NOMO-1 treated with DMSO at 0.1 percent for 48 hours (cell line): ENCODE measurements at regions not wholly inside any gene's neighbourhood (a gene's known extent, or its start where the extent isn't known, plus 50 kb on each side); places are given as distances from the start of the nearest gene placed in this dataset.
"Not testable (repeated sequence)": the region's sequence is repeated elsewhere in the genome, so short reads cannot be mapped to it uniquely, and the experiment has no call there.

Source experiments
- DNase-seq: peaks from one replicate; lab custom pipeline; 2025; ENCODE audit not compliant: unreplicated experiment; lab: John Stamatoyannopoulos, UW

- DNase-seq = no peak
Measured at GRCh38 chr3:115204475-115204874, 57.4 kb upstream of the ZBTB20 start.

GRCh38 chr3:115208066-115208750 is 61.1 kb upstream of the ZBTB20 start:
- no peak for DNase-seq

- DNase-seq = no peak
Measured at GRCh38 chr3:115211810-115212492, 64.9 kb upstream of the ZBTB20 start.

- DNase-seq = no peak
Measured at GRCh38 chr3:115212615-115213014, 65.5 kb upstream of the ZBTB20 start.

GRCh38 chr3:115213052-115213451 is 66.0 kb upstream of the ZBTB20 start:
- DNase-seq = not testable (repeated sequence)

- no peak for DNase-seq
Measured at GRCh38 chr3:115217292-115217677, 70.2 kb upstream of the ZBTB20 start.

GRCh38 chr3:115217678-115218451 is 70.8 kb upstream of the ZBTB20 start:
- DNase-seq = peak; percentile 34

- DNase-seq = no peak
Measured at GRCh38 chr3:115218859-115219258, 71.8 kb upstream of the ZBTB20 start.

GRCh38 chr3:115224687-115225086 is 77.6 kb upstream of the ZBTB20 start:
- no peak for DNase-seq

- DNase-seq = no peak
Measured at GRCh38 chr3:115226844-115227445, 79.9 kb upstream of the ZBTB20 start.

- DNase-seq = no peak
Measured at GRCh38 chr3:115227461-115227860, 80.4 kb upstream of the ZBTB20 start.

- DNase-seq = no peak
Measured at GRCh38 chr3:115228266-115228665, 81.2 kb upstream of the ZBTB20 start.

- no peak for DNase-seq
Measured at GRCh38 chr3:115232167-115232566, 85.1 kb upstream of the ZBTB20 start.

GRCh38 chr3:115233021-115233420 is 85.9 kb upstream of the ZBTB20 start:
- no peak for DNase-seq

GRCh38 chr3:115236496-115236895 is 89.4 kb upstream of the ZBTB20 start:
- no peak for DNase-seq

GRCh38 chr3:115239717-115240116 is 92.6 kb upstream of the ZBTB20 start:
- DNase-seq = no peak

- DNase-seq = no peak
Measured at GRCh38 chr3:115244350-115244749, 97.3 kb upstream of the ZBTB20 start.

GRCh38 chr3:115245438-115245837 is 98.3 kb upstream of the ZBTB20 start:
- no peak for DNase-seq

GRCh38 chr3:115245899-115246298 is 98.8 kb upstream of the ZBTB20 start:
- no peak for DNase-seq

- DNase-seq = no peak
Measured at GRCh38 chr3:115246461-115247020, 99.5 kb upstream of the ZBTB20 start.

- no peak for DNase-seq
Measured at GRCh38 chr3:115248274-115248673, 101.2 kb upstream of the ZBTB20 start.
